Heart left ventricle (tissue), 16 donors: ENCODE measurements at regions not wholly inside any gene's neighbourhood (a gene's known extent, or its start where the extent isn't known, plus 50 kb on each side); places are given as distances from the start of the nearest gene placed in this dataset.

ENCODE experiments used
- ATAC-seq, 4 donors: fragments of 200-7000 bp; cut with Tn5 transposase; one replicate each; pipeline ENCODE4 v1.9.1; 2020 to 2022; ENCODE audit warnings: moderate library complexity in 4 of 4, mild to moderate bottlenecking in 3 of 4, moderate number of reproducible peaks in 1 of 4
- DNase-seq, 5 donors: peaks; one replicate each; pipeline ENCODE4 v3.0.0-alpha.2; 2020
- H3K27ac ChIP-seq, 12 donors: fragments of 200-600 bp; sonication (generic) in 4 of 12; one replicate each; pipeline versions ENCODE4 v1.5.0 to v1.8.0; 2016 to 2022; ENCODE audit warnings: mild to moderate bottlenecking in 2 of 12
- H3K27me3 ChIP-seq, 9 donors: fragments of 200-600 bp; sonication (generic) in 2 of 9; one replicate each; pipeline versions ENCODE4 v1.5.1 to v1.8.0; 2016 to 2022; ENCODE audit warnings: mild to moderate bottlenecking in 3 of 9
- H3K36me3 ChIP-seq, 9 donors: fragments of 200-600 bp; sonication (generic) in 2 of 9; one replicate each; pipeline versions ENCODE4 v1.5.0 to v1.8.0; 2018 to 2022; ENCODE audit warnings: mild to moderate bottlenecking in 2 of 9
- H3K4me1 ChIP-seq, 12 donors: fragments of 200-600 bp; sonication (generic) in 4 of 12; one replicate each; pipeline versions ENCODE4 v1.5.0 to v1.8.0; 2016 to 2022; ENCODE audit warnings: mild to moderate bottlenecking in 3 of 12
- H3K4me3 ChIP-seq, 12 donors: fragments of 200-600 bp; sonication (generic) in 4 of 12; one replicate each; pipeline versions ENCODE4 v1.5.0 to v1.8.0; 2017 to 2022; ENCODE audit warnings: mild to moderate bottlenecking in 9 of 12, moderate library complexity in 4 of 12
- H3K9me3 ChIP-seq, 12 donors: fragments of 200-600 bp; sonication (generic) in 4 of 12; one replicate each; pipeline versions ENCODE4 v1.5.0 to v1.8.0; 2016 to 2022; ENCODE audit warnings: mild to moderate bottlenecking in 1 of 12
- CTCF ChIP-seq, 12 donors: fragments of 200-600 bp; sonication (generic) in 4 of 12; IDR thresholded peaks; one replicate each; pipeline versions ENCODE4 v1.5.0 to v1.8.0; 2018 to 2022; ENCODE audit warnings: antibody characterized with exemption in 12 of 12, mild to moderate bottlenecking in 5 of 12
- POLR2A ChIP-seq, 2 donors: fragments of 450-650 bp; IDR thresholded peaks; one replicate each; pipeline ENCODE4 v1.6.1; 2017; ENCODE audit warnings: antibody characterized with exemption in 2 of 2, mild to moderate bottlenecking in 2 of 2, moderate library complexity in 2 of 2
- WGBS, 4 donors: extraction: QIAGEN DNeasy Blood & Tissue Kit in 2 of 4; methylation state at CpG; one replicate each; pipeline versions ENCODE4 v1.1.5 to v1.1.7; 2013 to 2018; 5-methylcytosine and 5-hydroxymethylcytosine counted together
- intact Hi-C, 10 donors: fragments of 100-400 bp; cut with DNase I; formaldehyde crosslinking; loops; one replicate each; pipeline versions ENCODE4 v1.11.1 to v1.14.2; 2022
- donor health status: ischemic (EF 13 %, LVEDD 7.1; RV severe dilation, severe dysfunction).
- donor health status: healthy with polysubstance abuse.
- donor health status: DM: no; HTN: yes; CAD: no.
- donor health status: DM: no; HTN: no; CAD: no.
- donor health status: ischemic (EF 25% LVEDD 6.9; RV normal size, moderate dysfunction).
- donor health status: ischemic (EF 25% LVEDD 5.7; RV mildly dilated, moderate dysfunction).
- donor health status: healthy.
- donor health status: DM: yes; HTN: yes; CAD: no.
- donor health status: ischemic (EF 35%, LVEDD 5.7; RV mildly dilated, moderate dysfunction).
- donor health status: nonischemic (EF 11% LVEDD 7.7; RV severe dilation, severe dysfunction).
- donor health status: DM: yes; HTN: yes; CAD: no.
- donor health status: PGD.
- donor health status: ischemic (EF 29% LVEDD 5.4; RV normal size, mild dysfunction).
- donor health status: nonischemic (EF 23%, LVEDD 6.1; RV moderate dilation, normal function).

- ATAC-seq (no peak), DNase-seq (no peak)
- peaks cover 0 to 9% (median 0%) of the 10 kb centered on the region in 12 donors for H3K9me3 ChIP-seq
- WGBS, 4 donors, result 46 to 59% (median 55%) methylated on average over 3 of the region's 3 CpGs
- TF ChIP-seq POLR2A (IDR thresholded peaks at IDR 0.05) (no peak), CTCF (IDR thresholded peaks at IDR 0.05) (no peak)
- intact Hi-C loops, result no loop called here
- no peaks in the 10 kb centered on the region for H3K36me3 ChIP-seq
- H3K27me3 ChIP-seq, result no peaks in the 10 kb centered on the region
- H3K4me1 ChIP-seq, result no peaks in the 10 kb centered on the region
- no peak overlapping the region for H3K27ac ChIP-seq
- no peak overlapping the region for H3K4me3 ChIP-seq
Measured at GRCh38 chr6:19382676-19383075, 454.5 kb upstream of the ID4 start.

GRCh38 chr6:19391926-19392325 is 445.2 kb upstream of the ID4 start:
- TF ChIP-seq CTCF (IDR thresholded peaks at IDR 0.05) (no peak), POLR2A (IDR thresholded peaks at IDR 0.05) (no peak)
- DNase-seq, result no peak
- 62 to 85% (median 78%) methylated on average over 2 of the region's 2 CpGs for WGBS, 4 donors
- Histone ChIP-seq H3K9me3 (peaks cover 0 to 9% (median 0%) of the 10 kb centered on the region in 12 donors), H3K36me3 (no peaks in the 10 kb centered on the region), H3K4me3 (no peak overlapping the region), H3K27ac (no peak overlapping the region), H3K27me3 (no peaks in the 10 kb centered on the region), H3K4me1 (no peaks in the 10 kb centered on the region)
- intact Hi-C loops, result no loop called here
- ATAC-seq, result no peak

GRCh38 chr6:19394051-19394450 is 443.1 kb upstream of the ID4 start:
- Histone ChIP-seq H3K4me1 (no peaks in the 10 kb centered on the region), H3K27me3 (no peaks in the 10 kb centered on the region), H3K9me3 (peaks cover 0 to 12% (median 0%) of the 10 kb centered on the region in 12 donors), H3K4me3 (no peak overlapping the region), H3K27ac (no peak overlapping the region), H3K36me3 (no peaks in the 10 kb centered on the region)
- intact Hi-C loops, result no loop called here
- DNase-seq (no peak), ATAC-seq (no peak)
- no peak for TF ChIP-seq CTCF (IDR thresholded peaks at IDR 0.05)
- no peak for TF ChIP-seq POLR2A (IDR thresholded peaks at IDR 0.05)
- WGBS, 4 donors, result 84 to 87% (median 86%) methylated on average over 3 of the region's 3 CpGs

- H3K4me1 ChIP-seq, result no peaks in the 10 kb centered on the region
- H3K27ac ChIP-seq, result no peak overlapping the region
- peaks cover 0 to 15% (median 0%) of the 10 kb centered on the region in 12 donors for H3K9me3 ChIP-seq
- ATAC-seq, result no peak
- H3K27me3 ChIP-seq, result no peaks in the 10 kb centered on the region
- no peaks in the 10 kb centered on the region for H3K36me3 ChIP-seq
- TF ChIP-seq POLR2A (IDR thresholded peaks at IDR 0.05) (no peak), CTCF (IDR thresholded peaks at IDR 0.05) (no peak)
- intact Hi-C loops, result no loop called here
- DNase-seq, result no peak
- 62 to 75% (median 68%) methylated on average over 4 of the region's 4 CpGs for WGBS, 4 donors
- no peak overlapping the region for H3K4me3 ChIP-seq
Measured at GRCh38 chr6:19394687-19395086, 442.5 kb upstream of the ID4 start.
